Stimulated activated CD4-positive, alpha-beta T cell treated with anti-CD3 and anti-CD28 coated beads, Interleukin-15, amount 100 ng/mL, for 1 hour (primary cell): ENCODE measurements at regions not wholly inside any gene's neighbourhood (a gene's known extent, or its start where the extent isn't known, plus 50 kb on each side); places are given as distances from the start of the nearest gene placed in this dataset.
"Not testable (repeated sequence)": the region's sequence is repeated elsewhere in the genome, so short reads cannot be mapped to it uniquely, and the experiment has no call there.

Source experiments
- DNase-seq, 2 donors: peaks; one replicate each; pipeline ENCODE4 v3.0.0-alpha.2; 2020; ENCODE audit warnings: low read depth in 1 of 2, low spot score in 1 of 2

- DNase-seq = no peak
Measured at GRCh38 chr16:58938811-58939210, 204.7 kb upstream of the GOT2 start.

GRCh38 chr16:58937661-58938060 is 203.5 kb upstream of the GOT2 start:
- DNase-seq = no peak

GRCh38 chr16:58933186-58933585 is 199.1 kb upstream of the GOT2 start:
- DNase-seq = no peak

- no peak for DNase-seq
Measured at GRCh38 chr16:58931436-58931835, 197.3 kb upstream of the GOT2 start.

- no peak for DNase-seq
Measured at GRCh38 chr16:58923094-58923493, 189.0 kb upstream of the GOT2 start.

- no peak for DNase-seq
Measured at GRCh38 chr16:58913456-58913855, 179.3 kb upstream of the GOT2 start.

GRCh38 chr16:58912571-58912970 is 178.5 kb upstream of the GOT2 start:
- DNase-seq = no peak

GRCh38 chr16:58906981-58907715 is 173.0 kb upstream of the GOT2 start:
- DNase-seq = no peak

- no peak for DNase-seq
Measured at GRCh38 chr16:58904291-58904690, 170.2 kb upstream of the GOT2 start.

- no peak for DNase-seq
Measured at GRCh38 chr16:58889516-58889915, 155.4 kb upstream of the GOT2 start.

GRCh38 chr16:58885528-58886170 is 151.5 kb upstream of the GOT2 start:
- no peak for DNase-seq

- DNase-seq = no peak
Measured at GRCh38 chr16:58884141-58884540, 150.0 kb upstream of the GOT2 start.

GRCh38 chr16:58883131-58883530 is 149.0 kb upstream of the GOT2 start:
- no peak for DNase-seq

- no peak for DNase-seq
Measured at GRCh38 chr16:58882292-58882691, 148.2 kb upstream of the GOT2 start.

- not testable (repeated sequence) for DNase-seq
Measured at GRCh38 chr16:58878641-58879040, 144.5 kb upstream of the GOT2 start.

- no peak for DNase-seq
Measured at GRCh38 chr16:58866935-58867334, 132.8 kb upstream of the GOT2 start.

- no peak for DNase-seq
Measured at GRCh38 chr16:58863761-58864160, 129.6 kb upstream of the GOT2 start.

GRCh38 chr16:58863042-58863441 is 128.9 kb upstream of the GOT2 start:
- no peak for DNase-seq

GRCh38 chr16:58862334-58863021 is 128.4 kb upstream of the GOT2 start:
- DNase-seq = no peak

- DNase-seq = no peak
Measured at GRCh38 chr16:58859958-58860669, 126.0 kb upstream of the GOT2 start.

GRCh38 chr16:58858577-58858976 is 124.5 kb upstream of the GOT2 start:
- DNase-seq = not testable (repeated sequence)
